HG03139 (cell line): ENCODE measurements at regions not wholly inside any gene's neighbourhood (a gene's known extent, or its start where the extent isn't known, plus 50 kb on each side); places are given as distances from the start of the nearest gene placed in this dataset.
A peak's percentile ranks its signal among the peaks of the same experiment; 100 is the strongest.

ENCODE experiments used
- ATAC-seq: cut with Tn5 transposase; IDR thresholded peaks from one replicate; pipeline ENCODE4 v1.9.1; 2021; ENCODE audit not compliant: unreplicated experiment

GRCh38 chr12:98418357-98419075 is 96.9 kb upstream of the TMPO start:
- ATAC-seq: peak; percentile 88

- ATAC-seq: no peak
These were observed 96.2 kb upstream of the TMPO start for GRCh38 chr12:98419081-98419794.

GRCh38 chr12:98419795-98420404 is 95.5 kb upstream of the TMPO start:
- ATAC-seq: no peak

- ATAC-seq: no peak
These were observed 94.9 kb upstream of the TMPO start for GRCh38 chr12:98420461-98420860.

GRCh38 chr12:98421316-98421715 is 94.1 kb upstream of the TMPO start:
- no peak for ATAC-seq

- ATAC-seq: no peak
These were observed 93.0 kb upstream of the TMPO start for GRCh38 chr12:98422359-98422758.

- no peak for ATAC-seq
These were observed 92.6 kb upstream of the TMPO start for GRCh38 chr12:98422812-98423211.

- ATAC-seq: no peak
These were observed 91.4 kb upstream of the TMPO start for GRCh38 chr12:98423963-98424362.

- ATAC-seq: peak; percentile 78
These were observed 90.5 kb upstream of the TMPO start for GRCh38 chr12:98424726-98425401.

- no peak for ATAC-seq
These were observed 89.5 kb upstream of the TMPO start for GRCh38 chr12:98425859-98426258.

GRCh38 chr12:98431089-98431488 is 84.3 kb upstream of the TMPO start:
- no peak for ATAC-seq

- no peak for ATAC-seq
These were observed 78.2 kb upstream of the TMPO start for GRCh38 chr12:98437166-98437565.

GRCh38 chr12:98437806-98438595 is 77.4 kb upstream of the TMPO start:
- no peak for ATAC-seq

- ATAC-seq: no peak
These were observed 76.6 kb upstream of the TMPO start for GRCh38 chr12:98438656-98439230.

- no peak for ATAC-seq
These were observed 75.9 kb upstream of the TMPO start for GRCh38 chr12:98439471-98439951.

GRCh38 chr12:98439981-98440581 is 75.3 kb upstream of the TMPO start:
- no peak for ATAC-seq

- ATAC-seq: no peak
These were observed 69.3 kb upstream of the TMPO start for GRCh38 chr12:98446060-98446459.

GRCh38 chr12:98446682-98447081 is 68.7 kb upstream of the TMPO start:
- ATAC-seq: no peak

- no peak for ATAC-seq
These were observed 65.8 kb upstream of the TMPO start for GRCh38 chr12:98449584-98449983.

- ATAC-seq: no peak
These were observed 62.3 kb upstream of the TMPO start for GRCh38 chr12:98453070-98453469.
